CD4-positive, alpha-beta memory T cell (primary cell): ENCODE measurements at regions not wholly inside any gene's neighbourhood (a gene's known extent, or its start where the extent isn't known, plus 50 kb on each side); places are given as distances from the start of the nearest gene placed in this dataset.

Experiments
- CTCF ChIA-PET: fragments of 350-600 bp; sonication (Branson Sonifier 250); formaldehyde crosslinking; loops from one replicate; lab custom pipeline; 2021; ENCODE audit warnings: inconsistent platforms; ENCODE audit not compliant: partially characterized antibody; lab: Charles Lee
- POLR2A ChIA-PET: fragments of 350-600 bp; sonication (Branson Sonifier 250); formaldehyde crosslinking; loops from one replicate; lab custom pipeline; 2021; ENCODE audit not compliant: partially characterized antibody; lab: Charles Lee
- DNase-seq, 5 donors: peaks; one replicate each; pipeline versions ENCODE4 v3.0.0 to v3.0.0-alpha.2; 2020 to 2022; ENCODE audit warnings: mixed read lengths in 1 of 5
- H3K27ac ChIP-seq: one replicate; pipeline ENCODE4 v1.7.0; 2013; ENCODE audit warnings: low read depth, low read length
- H3K27me3 ChIP-seq: 2 replicates; pipeline ENCODE4 v1.7.0; 2013; ENCODE audit warnings: mild to moderate bottlenecking, low read length, moderate library complexity; ENCODE audit not compliant: insufficient read depth
- H3K36me3 ChIP-seq: 2 replicates; pipeline ENCODE4 v1.7.0; 2013; ENCODE audit warnings: mild to moderate bottlenecking, low read length, moderate library complexity; ENCODE audit not compliant: insufficient read depth
- H3K4me1 ChIP-seq: 2 replicates; pipeline ENCODE4 v1.7.0; 2013; ENCODE audit warnings: mild to moderate bottlenecking, low read length, moderate library complexity; ENCODE audit not compliant: insufficient read depth
- H3K4me3 ChIP-seq, 2 donors: one replicate each; pipeline ENCODE4 v1.7.0; 2013; ENCODE audit warnings: low read length in 2 of 2, mild to moderate bottlenecking in 1 of 2
- H3K9me3 ChIP-seq, 2 donors: one replicate each; pipeline ENCODE4 v1.7.0; 2013; ENCODE audit warnings: low read length in 2 of 2, control low read depth in 1 of 2; ENCODE audit not compliant: control insufficient read depth in 1 of 2
- H3K27ac Mint-ChIP-seq, 7 donors: one replicate each; pipeline ENCODE4 v1.8.0; 2020 to 2021; ENCODE audit warnings: mixed read lengths in 7 of 7, mild to moderate bottlenecking in 6 of 7, inconsistent platforms in 3 of 7, moderate library complexity in 3 of 7
- H3K27me3 Mint-ChIP-seq, 2 donors: one replicate each; pipeline ENCODE4 v1.8.0; 2020 to 2021; ENCODE audit warnings: mixed read lengths in 2 of 2
- H3K36me3 Mint-ChIP-seq, 2 donors: one replicate each; pipeline ENCODE4 v1.8.0; 2020 to 2021; ENCODE audit warnings: mixed read lengths in 2 of 2, inconsistent platforms in 1 of 2, mild to moderate bottlenecking in 1 of 2
- H3K4me1 Mint-ChIP-seq, 4 donors: one replicate each; pipeline ENCODE4 v1.8.0; 2020 to 2021; ENCODE audit warnings: mixed read lengths in 4 of 4, mild to moderate bottlenecking in 1 of 4
- H3K4me3 Mint-ChIP-seq, 8 donors: one replicate each; pipeline ENCODE4 v1.8.0; 2020 to 2021; ENCODE audit warnings: mixed read lengths in 8 of 8, mild to moderate bottlenecking in 7 of 8, moderate library complexity in 6 of 8, inconsistent platforms in 3 of 8
- H3K9me3 Mint-ChIP-seq, 8 donors: one replicate each; pipeline ENCODE4 v1.8.0; 2020 to 2021; ENCODE audit warnings: mixed read lengths in 8 of 8, mild to moderate bottlenecking in 5 of 8, inconsistent platforms in 3 of 8, moderate library complexity in 1 of 8
- intact Hi-C: fragments of 100-400 bp; cut with micrococcal nuclease; formaldehyde crosslinking; loops from one replicate; pipeline ENCODE4 v1.15.1; 2023

DNA sequence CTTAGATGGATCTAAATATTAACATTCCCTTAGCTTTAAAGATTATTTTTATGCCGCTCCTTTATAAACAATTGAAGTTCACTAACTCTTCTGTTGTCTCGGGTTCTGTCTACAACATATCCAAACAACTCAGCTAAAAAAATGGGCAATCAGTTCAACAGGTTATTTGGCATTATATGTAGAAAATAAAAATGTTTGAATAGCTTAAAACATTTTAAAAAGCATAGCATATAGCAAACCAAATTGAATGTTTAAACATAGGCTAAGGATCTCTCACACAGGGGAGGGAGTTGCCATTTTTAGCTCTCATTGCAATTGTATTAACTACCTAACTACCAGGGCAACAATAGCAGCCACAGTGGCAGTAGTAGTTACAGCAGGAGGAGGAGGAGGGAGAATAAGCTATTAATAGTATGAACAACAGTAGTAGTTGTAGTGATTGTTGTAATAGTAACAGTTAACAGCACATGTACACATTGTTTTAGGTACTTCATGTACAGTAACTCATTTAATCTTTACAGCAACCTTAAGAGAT, 404.2 kb downstream of the KCNRG start:
- Histone ChIP-seq H3K9me3 (no peaks in the 10 kb centered on the region), H3K36me3 (no peaks in the 10 kb centered on the region), H3K27me3 (no peaks in the 10 kb centered on the region), H3K4me3 (no peak overlapping the region), H3K27ac (no peak overlapping the region), H3K4me1 (peaks cover 14% of the 10 kb centered on the region)
- Mint-ChIP-seq H3K36me3 (peaks cover 0 to 13% of the 10 kb centered on the region in 2 donors), H3K27ac (peak overlapping the region in 2 of 7 donors; percentile 19 to 50), H3K9me3 (peaks cover 0 to 13% (median 4%) of the 10 kb centered on the region in 8 donors), H3K4me3 (no peak overlapping the region), H3K27me3 (no peaks in the 10 kb centered on the region), H3K4me1 (peaks cover 4 to 18% (median 9%) of the 10 kb centered on the region in 4 donors)
- no peak for DNase-seq
- POLR2A ChIA-PET = interaction anchor here (1.1 kb wide), 2 partner anchors 12 to 295 kb away, joined by 3 read pairs; no protein-coding TSS in a partner anchor
- intact Hi-C loops = no loop called here
- CTCF ChIA-PET = interaction anchor here (1.3 to 1.5 kb wide), 2 partner anchors 53 to 442 kb away, joined by 4 read pairs; no protein-coding TSS in a partner anchor

DNA sequence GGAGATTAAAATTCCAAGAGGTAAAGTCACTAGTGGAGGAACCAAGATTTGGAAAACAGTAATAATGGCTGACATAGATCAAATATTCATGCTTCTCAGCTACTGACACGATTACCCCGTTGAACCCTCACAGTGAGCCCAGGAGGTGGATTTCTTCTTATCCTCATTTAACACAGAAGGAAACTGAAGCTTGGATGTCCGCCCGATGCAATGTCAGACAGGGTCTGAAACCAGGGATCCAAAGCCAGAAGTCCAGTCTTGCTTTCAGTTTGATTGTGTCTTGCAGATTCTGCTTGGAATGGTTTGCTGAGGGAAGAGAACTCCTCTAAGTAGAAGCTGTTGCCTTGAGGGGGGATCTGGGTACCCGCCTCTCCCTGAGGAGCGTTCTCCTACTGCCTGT, 404.7 kb downstream of the KCNRG start:
- H3K9me3 ChIP-seq = no peaks in the 10 kb centered on the region
- H3K27ac Mint-ChIP-seq = no peak overlapping the region
- no peak overlapping the region for H3K27ac ChIP-seq
- no peaks in the 10 kb centered on the region for H3K27me3 Mint-ChIP-seq
- CTCF ChIA-PET = interaction anchor here (1.3 to 1.5 kb wide), 2 partner anchors 53 to 443 kb away, joined by 4 read pairs; no protein-coding TSS in a partner anchor
- H3K4me3 ChIP-seq = no peak overlapping the region
- no peak overlapping the region for H3K4me3 Mint-ChIP-seq
- H3K36me3 ChIP-seq = no peaks in the 10 kb centered on the region
- DNase-seq = no peak
- intact Hi-C loops = no loop called here
- peaks cover 0 to 8% of the 10 kb centered on the region in 2 donors for H3K36me3 Mint-ChIP-seq
- no peaks in the 10 kb centered on the region for H3K27me3 ChIP-seq
- peaks cover 0 to 8% (median 2%) of the 10 kb centered on the region in 8 donors for H3K9me3 Mint-ChIP-seq
- peaks cover 14% of the 10 kb centered on the region for H3K4me1 ChIP-seq
- POLR2A ChIA-PET = interaction anchor here (1.1 kb wide), 2 partner anchors 12 to 296 kb away, joined by 3 read pairs; no protein-coding TSS in a partner anchor
- peaks cover 4 to 18% (median 9%) of the 10 kb centered on the region in 4 donors for H3K4me1 Mint-ChIP-seq

DNA sequence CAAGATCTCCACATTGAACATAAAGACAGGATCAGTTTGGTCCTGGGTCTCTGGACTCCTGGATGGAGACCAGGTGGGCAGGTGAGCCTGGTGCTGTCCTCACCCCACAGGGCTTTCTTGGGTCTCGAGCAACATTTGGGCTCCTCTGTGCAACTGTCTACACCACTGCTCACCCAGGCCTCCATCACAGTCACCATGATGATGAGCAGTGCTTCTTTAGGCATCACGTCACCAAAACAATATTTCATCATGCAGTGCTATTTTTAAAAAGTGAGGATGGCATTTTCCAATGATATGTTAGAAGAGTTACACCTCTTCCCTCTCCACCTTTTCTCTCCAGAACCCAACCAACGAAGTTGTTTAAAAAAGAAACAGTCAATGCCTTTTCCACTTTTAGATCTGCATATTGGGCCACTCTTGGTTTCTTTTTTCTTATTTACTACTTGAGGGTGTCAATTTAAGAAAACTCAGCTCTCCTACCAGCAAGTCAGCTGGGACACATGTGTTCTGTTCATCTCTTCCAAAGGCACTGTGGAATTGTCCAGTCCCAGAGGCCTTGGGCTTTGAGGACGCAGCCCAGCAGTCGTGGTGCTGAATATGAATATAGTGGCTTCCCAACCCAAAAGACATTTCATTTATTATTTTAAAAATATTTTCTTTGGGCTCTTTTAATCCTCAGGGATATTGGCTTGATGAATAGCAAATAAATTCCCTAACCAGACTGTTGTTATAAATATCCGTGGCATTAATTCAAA, 405.7 kb downstream of the KCNRG start:
- Mint-ChIP-seq H3K9me3 (peaks cover 0 to 2% (median 0%) of the 10 kb centered on the region in 8 donors), H3K36me3 (no peaks in the 10 kb centered on the region), H3K4me3 (no peak overlapping the region), H3K27ac (no peak overlapping the region), H3K27me3 (no peaks in the 10 kb centered on the region), H3K4me1 (peaks cover 4 to 18% (median 9%) of the 10 kb centered on the region in 4 donors)
- H3K9me3 ChIP-seq = no peaks in the 10 kb centered on the region
- POLR2A ChIA-PET = no interaction called here
- H3K4me1 ChIP-seq = peaks cover 14% of the 10 kb centered on the region
- CTCF ChIA-PET = no interaction called here
- no peak overlapping the region for H3K4me3 ChIP-seq
- intact Hi-C loops = no loop called here
- H3K27ac ChIP-seq = no peak overlapping the region
- no peaks in the 10 kb centered on the region for H3K36me3 ChIP-seq
- no peaks in the 10 kb centered on the region for H3K27me3 ChIP-seq
- DNase-seq = no peak

GRCh38 chr13:50421473-50422130, 406.4 kb downstream of the KCNRG start:
- Mint-ChIP-seq H3K9me3 (no peaks in the 10 kb centered on the region), H3K27me3 (no peaks in the 10 kb centered on the region), H3K36me3 (no peaks in the 10 kb centered on the region), H3K27ac (peak overlapping the region in 2 of 7 donors; percentile 43 to 49), H3K4me3 (peak overlapping the region in 2 of 8 donors; percentile 23 to 46), H3K4me1 (peaks cover 4 to 18% (median 11%) of the 10 kb centered on the region in 4 donors)
- H3K4me3 ChIP-seq = no peak overlapping the region
- intact Hi-C loops = no loop called here
- H3K9me3 ChIP-seq = no peaks in the 10 kb centered on the region
- CTCF ChIA-PET = no interaction called here
- no peak for DNase-seq
- H3K36me3 ChIP-seq = no peaks in the 10 kb centered on the region
- H3K27me3 ChIP-seq = no peaks in the 10 kb centered on the region
- peaks cover 14% of the 10 kb centered on the region for H3K4me1 ChIP-seq
- POLR2A ChIA-PET = no interaction called here
- no peak overlapping the region for H3K27ac ChIP-seq

DNA sequence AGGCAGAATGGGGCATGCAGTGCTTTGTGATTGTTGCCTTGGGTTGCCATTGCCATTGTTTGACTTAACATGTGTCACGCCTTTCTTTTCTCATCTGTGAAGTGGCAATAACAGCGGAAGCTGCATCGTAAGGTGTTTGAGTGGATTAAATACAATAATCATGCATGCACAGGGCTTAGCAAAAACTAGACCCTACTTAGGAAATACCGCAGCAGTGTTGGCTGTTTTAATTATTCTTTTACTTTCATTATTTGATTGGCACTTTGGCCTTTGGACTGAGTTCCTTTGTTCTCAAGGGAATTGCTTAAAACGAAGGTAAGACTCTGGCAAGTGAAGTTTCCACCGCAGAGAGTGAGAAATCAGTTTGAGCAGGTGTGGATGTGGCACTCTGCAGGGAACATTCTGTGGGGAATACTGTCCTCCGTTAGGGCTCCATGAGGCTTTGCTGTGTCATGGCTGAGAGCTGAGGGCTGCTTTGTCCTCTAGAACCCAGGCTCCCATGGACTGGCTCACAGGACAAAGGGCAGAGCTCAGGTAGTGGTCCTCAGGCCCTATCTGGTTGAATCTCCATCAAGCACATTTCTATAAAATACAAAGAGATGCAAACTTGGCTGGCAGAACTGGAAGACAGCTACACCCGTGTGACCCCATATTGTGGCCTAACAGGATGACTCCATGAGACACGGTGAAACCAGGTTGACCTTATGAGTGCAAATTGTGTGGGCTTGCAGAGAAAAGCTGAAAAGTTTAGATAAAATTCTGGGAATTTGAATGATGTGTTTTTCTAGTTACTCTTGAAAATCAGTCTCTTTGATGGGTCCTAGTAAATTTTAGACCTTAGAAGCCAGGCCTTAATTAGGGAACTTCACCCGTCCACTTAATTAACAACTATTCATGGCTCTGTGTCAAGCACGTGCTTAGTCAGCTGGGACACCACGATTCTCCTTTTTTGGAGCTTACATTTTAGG, 407.2 kb downstream of the KCNRG start:
- Mint-ChIP-seq H3K4me3 (peak overlapping the region in 6 of 8 donors; percentile 2 to 46 (median 36)), H3K36me3 (no peaks in the 10 kb centered on the region), H3K4me1 (peaks cover 6 to 22% (median 15%) of the 10 kb centered on the region in 4 donors), H3K27ac (peak overlapping the region in 3 of 7 donors; percentile 38 to 49 (median 43)), H3K9me3 (no peaks in the 10 kb centered on the region), H3K27me3 (no peaks in the 10 kb centered on the region)
- no peak overlapping the region for H3K27ac ChIP-seq
- no peaks in the 10 kb centered on the region for H3K36me3 ChIP-seq
- no peaks in the 10 kb centered on the region for H3K27me3 ChIP-seq
- ChIA-PET CTCF (interaction anchor here (1.2 kb wide), 1 partner anchor 378 kb away, joined by 4 read pairs; no protein-coding TSS in a partner anchor), POLR2A (interaction anchor here (0.9 kb wide), 1 partner anchor 425 kb away, joined by 3 read pairs; no protein-coding TSS in a partner anchor)
- intact Hi-C loops = no loop called here
- H3K4me3 ChIP-seq = no peak overlapping the region
- H3K9me3 ChIP-seq = no peaks in the 10 kb centered on the region
- DNase-seq = peak in 3 of 5 donors; percentile 2 to 14 (median 5)
- H3K4me1 ChIP-seq = peaks cover 14% of the 10 kb centered on the region

- Histone ChIP-seq H3K27ac (no peak overlapping the region), H3K27me3 (no peaks in the 10 kb centered on the region), H3K4me1 (peaks cover 18% of the 10 kb centered on the region), H3K36me3 (no peaks in the 10 kb centered on the region), H3K9me3 (no peaks in the 10 kb centered on the region), H3K4me3 (no peak overlapping the region)
- CTCF ChIA-PET = no interaction called here
- Mint-ChIP-seq H3K27ac (no peak overlapping the region), H3K4me1 (peaks cover 10 to 32% (median 21%) of the 10 kb centered on the region in 4 donors), H3K4me3 (no peak overlapping the region), H3K27me3 (no peaks in the 10 kb centered on the region), H3K9me3 (peaks cover 0 to 1% (median 0%) of the 10 kb centered on the region in 8 donors), H3K36me3 (no peaks in the 10 kb centered on the region)
- intact Hi-C loops = no loop called here
- POLR2A ChIA-PET = no interaction called here
- no peak for DNase-seq
Measured at GRCh38 chr13:50424993-50425392, 409.7 kb downstream of the KCNRG start.
